ENCODE measurements at regions not wholly inside any gene's neighbourhood (a gene's known extent, or its start where the extent isn't known, plus 50 kb on each side); places are given as distances from the start of the nearest gene placed in this dataset.

GRCh38 chr2:790634-791245, 113.5 kb upstream of the TMEM18 start:
- Histone ChIP-seq H3K9me3 (ENCODE audit: control insufficient read depth, insufficient read depth, low read depth, low read length) (no peaks in the 10 kb centered on the region), H3K4me3 (ENCODE audit: low read depth, low read length) (no peak overlapping the region), H3K36me3 (ENCODE audit: control insufficient read depth in 2 of 2, insufficient read depth in 1 of 2, low read length in 2 of 2) (no peaks in the 10 kb centered on the region), H3K27ac (ENCODE audit: extremely low read depth, low read depth, low read length) (no peak overlapping the region), H3K4me1 (ENCODE audit: control insufficient read depth, insufficient read depth, low read length) (no peaks in the 10 kb centered on the region)
- CTCF ChIA-PET, result interaction anchor here (0.9 kb wide), 1 partner anchor 168 kb away, joined by 3 read pairs; no protein-coding TSS in a partner anchor
- TF ChIP-seq ZBTB21 (tag by site-specific recombination; IDR thresholded peaks at IDR 0.05) (no peak), REPIN1 (tag by site-specific recombination; IDR thresholded peaks at IDR 0.05; ENCODE audit: low read depth) (no peak), ZNF280C (tag by site-specific recombination; IDR thresholded peaks at IDR 0.05) (no peak), ZNF184 (tag by site-specific recombination; IDR thresholded peaks at IDR 0.05) (no peak), GLIS2 (tag by site-specific recombination; IDR thresholded peaks at IDR 0.05) (no peak), PBX3 (CRISPR knock-in tag; IDR thresholded peaks at IDR 0.05) (no peak)
- POLR2A ChIA-PET, result no interaction called here

GRCh38 chr2:790081-790480, 112.9 kb upstream of the TMEM18 start:
- Histone ChIP-seq H3K4me1 (ENCODE audit: control insufficient read depth, insufficient read depth, low read length) (no peaks in the 10 kb centered on the region), H3K4me3 (ENCODE audit: low read depth, low read length) (no peak overlapping the region), H3K27ac (ENCODE audit: extremely low read depth, low read depth, low read length) (no peak overlapping the region), H3K9me3 (ENCODE audit: control insufficient read depth, insufficient read depth, low read depth, low read length) (no peaks in the 10 kb centered on the region), H3K36me3 (ENCODE audit: control insufficient read depth in 2 of 2, insufficient read depth in 1 of 2, low read length in 2 of 2) (no peaks in the 10 kb centered on the region)
- TF ChIP-seq HOXD13 (CRISPR knock-in tag; IDR thresholded peaks at IDR 0.05; ENCODE audit: borderline replicate concordance), result no peak
- TF ChIP-seq SP7 (tag by site-specific recombination; IDR thresholded peaks at IDR 0.05), result no peak
- TF ChIP-seq ZNF670 (tag by site-specific recombination; IDR thresholded peaks at IDR 0.05; ENCODE audit: low read depth), result no peak
- TF ChIP-seq ZNF623 (tag by site-specific recombination; IDR thresholded peaks at IDR 0.05), result no peak
- no peak for TF ChIP-seq ZBTB10 (tag by site-specific recombination; IDR thresholded peaks at IDR 0.05)
- TF ChIP-seq ZNF138 (tag by site-specific recombination; IDR thresholded peaks at IDR 0.05; ENCODE audit: borderline replicate concordance), result no peak
- TF ChIP-seq KLF17 (tag by site-specific recombination; IDR thresholded peaks at IDR 0.05), result no peak
- TF ChIP-seq ZNF701 (tag by site-specific recombination; IDR thresholded peaks at IDR 0.05), result no peak
- no peak for TF ChIP-seq ZNF394 (tag by site-specific recombination; IDR thresholded peaks at IDR 0.05; ENCODE audit: borderline replicate concordance)
- no peak for TF ChIP-seq ZNF266 (tag by site-specific recombination; IDR thresholded peaks at IDR 0.05; ENCODE audit: low read depth)
- TF ChIP-seq BCL11A (tag by site-specific recombination; IDR thresholded peaks at IDR 0.05; ENCODE audit: low read depth), result no peak
- no peak for TF ChIP-seq ZNF362 (tag by site-specific recombination; IDR thresholded peaks at IDR 0.05)
- CTCF ChIA-PET, result interaction anchor here (0.9 kb wide), 1 partner anchor 169 kb away, joined by 3 read pairs; no protein-coding TSS in a partner anchor
- POLR2A ChIA-PET, result no interaction called here
